ENCODE measurements at regions not wholly inside any gene's neighbourhood (a gene's known extent, or its start where the extent isn't known, plus 50 kb on each side); places are given as distances from the start of the nearest gene placed in this dataset.

DNA sequence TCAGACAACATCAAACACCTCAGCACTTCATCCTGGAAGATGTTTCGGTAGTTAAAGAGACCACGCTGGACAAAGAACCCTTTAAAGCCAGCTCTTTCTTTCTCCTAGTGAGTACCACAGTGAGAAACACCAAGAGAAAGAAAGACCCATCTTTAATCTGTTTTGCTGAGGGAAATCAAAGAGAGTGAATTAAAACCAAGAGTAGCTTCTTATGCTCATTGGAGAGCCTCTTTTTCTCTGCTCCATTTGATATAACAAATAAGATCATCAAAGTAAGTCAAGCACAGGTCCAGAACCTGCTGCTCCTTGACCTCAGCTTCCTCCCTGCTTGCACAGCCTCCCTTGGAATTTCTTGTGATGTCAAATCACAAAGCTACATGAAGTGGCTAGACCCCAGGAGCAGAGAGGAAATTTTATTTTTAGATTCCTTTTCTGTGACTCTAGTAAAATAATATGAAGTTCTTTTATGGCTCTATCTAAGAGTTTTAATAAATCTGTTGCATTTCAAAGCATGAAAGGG lies 436.4 kb downstream of the C3orf38 start:
- TF ChIP-seq, protein P1, sequence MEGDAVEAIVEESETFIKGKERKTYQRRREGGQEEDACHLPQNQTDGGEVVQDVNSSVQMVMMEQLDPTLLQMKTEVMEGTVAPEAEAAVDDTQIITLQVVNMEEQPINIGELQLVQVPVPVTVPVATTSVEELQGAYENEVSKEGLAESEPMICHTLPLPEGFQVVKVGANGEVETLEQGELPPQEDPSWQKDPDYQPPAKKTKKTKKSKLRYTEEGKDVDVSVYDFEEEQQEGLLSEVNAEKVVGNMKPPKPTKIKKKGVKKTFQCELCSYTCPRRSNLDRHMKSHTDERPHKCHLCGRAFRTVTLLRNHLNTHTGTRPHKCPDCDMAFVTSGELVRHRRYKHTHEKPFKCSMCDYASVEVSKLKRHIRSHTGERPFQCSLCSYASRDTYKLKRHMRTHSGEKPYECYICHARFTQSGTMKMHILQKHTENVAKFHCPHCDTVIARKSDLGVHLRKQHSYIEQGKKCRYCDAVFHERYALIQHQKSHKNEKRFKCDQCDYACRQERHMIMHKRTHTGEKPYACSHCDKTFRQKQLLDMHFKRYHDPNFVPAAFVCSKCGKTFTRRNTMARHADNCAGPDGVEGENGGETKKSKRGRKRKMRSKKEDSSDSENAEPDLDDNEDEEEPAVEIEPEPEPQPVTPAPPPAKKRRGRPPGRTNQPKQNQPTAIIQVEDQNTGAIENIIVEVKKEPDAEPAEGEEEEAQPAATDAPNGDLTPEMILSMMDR (conservative IDR thresholded peaks at IDR 0.05; ENCODE audit: low read depth, low read length), result no peak
- TF ChIP-seq POLR2A (IDR thresholded peaks at IDR 0.05; ENCODE audit: low read depth, low read length), result no peak

Data from IMR-90 (cell line).